ENCODE measurements at regions not wholly inside any gene's neighbourhood (a gene's known extent, or its start where the extent isn't known, plus 50 kb on each side); places are given as distances from the start of the nearest gene placed in this dataset.

GRCh38 chr16:61419791-61420190 is 616.4 kb downstream of the CDH8 start:
- TF ChIP-seq REST (IDR thresholded peaks at IDR 0.05; ENCODE audit: insufficient read depth in 1 of 2, low read depth in 2 of 2, low read length in 2 of 2) (no peak), TAF1 (IDR thresholded peaks at IDR 0.05; ENCODE audit: borderline replicate concordance, insufficient read depth, low read length) (no peak), SIN3A (IDR thresholded peaks at IDR 0.05; ENCODE audit: borderline replicate concordance, insufficient read depth, low read length) (no peak), POLR2AphosphoS5 (IDR thresholded peaks at IDR 0.05; ENCODE audit: low read depth, low read length) (no peak)

Data from PFSK-1 (cell line).